ENCODE measurements at regions not wholly inside any gene's neighbourhood (a gene's known extent, or its start where the extent isn't known, plus 50 kb on each side); places are given as distances from the start of the nearest gene placed in this dataset.

DNA sequence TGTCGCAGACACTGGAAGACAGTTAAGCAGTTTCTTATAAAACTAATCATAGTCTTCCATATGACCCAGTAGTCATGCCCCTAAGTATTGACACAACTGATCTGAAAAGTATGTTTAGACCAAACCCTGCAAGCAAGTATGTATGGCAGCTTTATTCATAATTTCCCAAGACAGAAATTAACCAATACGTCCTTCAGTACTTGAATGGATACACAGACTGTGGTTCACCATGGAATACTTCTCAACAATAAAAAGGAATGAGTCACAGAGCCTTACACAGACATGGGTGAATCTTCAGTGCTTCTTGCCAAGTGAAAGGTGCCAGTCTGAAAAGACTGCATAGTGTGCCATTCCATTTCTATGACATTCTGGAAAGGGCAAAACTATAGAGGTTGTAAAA lies 50.2 kb upstream of the AKR1E2 start:
- no peak for DNase-seq

DNA sequence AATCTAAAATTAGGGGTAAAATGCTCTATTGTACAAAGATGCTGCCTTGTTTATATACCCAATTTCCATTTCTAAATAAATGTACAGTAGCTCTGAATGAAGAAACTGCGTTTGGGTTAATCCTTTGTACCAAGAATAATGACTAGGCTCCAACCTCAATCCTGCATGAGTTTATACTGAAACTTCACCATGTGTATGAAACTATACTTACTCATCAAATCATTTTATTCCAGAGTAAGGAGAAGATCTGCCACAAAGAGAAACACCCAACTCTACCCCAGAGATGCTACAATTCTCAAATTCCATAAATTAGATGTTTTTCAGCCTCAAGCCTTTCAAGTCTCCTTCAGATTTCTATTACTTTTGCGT lies 53.8 kb upstream of the AKR1E2 start:
- no peak for DNase-seq

- no peak for DNase-seq
These were observed 54.3 kb upstream of the AKR1E2 start for GRCh38 chr10:4771554-4772201.

- no peak for DNase-seq
These were observed 55.0 kb upstream of the AKR1E2 start for GRCh38 chr10:4770801-4771553.

DNA sequence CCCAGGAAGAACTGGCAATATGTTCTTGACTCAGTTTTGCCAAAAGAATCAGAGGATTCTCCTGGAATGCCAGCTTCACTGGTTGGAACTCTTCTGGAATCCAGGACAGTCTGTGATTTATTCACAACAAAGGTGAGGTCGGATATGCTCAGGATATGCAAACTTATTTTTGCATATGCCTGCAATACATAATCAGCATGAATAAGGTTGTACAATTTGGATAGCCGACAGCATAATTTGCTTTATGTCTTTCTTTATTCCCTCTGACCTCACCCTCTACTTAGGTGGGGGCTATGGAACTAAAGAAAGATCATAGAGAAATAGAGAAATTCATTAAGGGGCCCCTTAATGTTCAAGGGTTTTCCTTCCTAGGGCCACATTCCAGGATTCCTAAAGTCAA lies 57.6 kb upstream of the AKR1E2 start:
- DNase-seq: no peak

DNA sequence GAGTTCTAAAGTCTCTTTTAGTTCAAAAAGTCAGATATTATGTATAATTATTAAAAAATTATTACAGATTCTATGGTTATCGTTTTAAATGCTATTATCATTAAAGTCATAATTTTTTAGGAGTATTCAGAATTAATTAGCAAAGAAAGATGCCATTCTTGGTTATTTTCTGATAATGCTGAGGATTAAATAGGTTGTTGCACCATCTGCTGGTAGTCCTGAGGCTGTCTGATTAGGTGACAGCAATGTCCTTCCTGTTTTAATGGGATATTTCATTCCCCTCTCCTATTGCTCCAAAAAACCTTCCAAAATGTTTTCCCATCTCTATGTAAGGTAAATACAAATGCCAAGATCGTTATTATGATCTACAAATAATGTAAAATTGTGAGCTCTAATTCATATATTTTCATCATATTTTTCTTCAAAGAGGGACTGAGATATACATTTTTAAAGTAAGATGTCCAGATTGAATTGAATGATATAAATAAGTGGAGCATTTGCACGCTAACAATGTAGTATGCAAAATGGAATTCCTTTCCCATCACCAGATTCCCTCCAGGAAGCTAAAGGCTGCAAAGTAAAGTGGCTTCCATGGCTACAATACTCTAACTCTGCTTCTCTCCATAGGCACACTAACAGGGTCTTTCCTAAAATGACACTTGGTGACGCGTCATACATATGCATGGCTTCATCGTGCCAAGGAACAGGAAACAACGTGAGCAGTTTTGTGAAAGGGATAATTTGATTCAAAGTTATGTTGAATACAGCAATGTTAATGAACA lies 58.8 kb upstream of the AKR1E2 start:
- DNase-seq: peak; percentile 12

DNA sequence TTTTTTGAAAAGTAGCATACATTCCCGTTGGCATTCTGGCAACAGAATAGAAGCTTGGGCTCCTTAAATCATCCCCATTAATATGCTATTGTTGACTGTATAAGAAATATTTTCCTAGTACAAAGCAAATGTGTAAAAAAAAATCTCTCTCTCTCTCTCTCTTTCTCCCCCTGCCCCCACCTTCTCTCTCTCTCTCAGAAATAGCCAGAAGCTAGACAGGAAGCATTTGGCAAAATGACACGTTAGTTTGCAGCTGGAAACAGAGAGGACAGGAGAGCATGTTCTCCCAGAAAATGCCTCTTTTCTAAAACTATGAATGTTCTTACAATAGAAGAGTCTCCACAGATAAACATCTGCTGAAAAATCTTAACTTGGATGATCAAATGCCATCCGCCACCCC lies 59.6 kb upstream of the AKR1E2 start:
- DNase-seq: no peak

GRCh38 chr10:4765428-4765827 lies 60.6 kb upstream of the AKR1E2 start:
- no peak for DNase-seq

GRCh38 chr10:4763960-4764428 lies 62.0 kb upstream of the AKR1E2 start:
- no peak for DNase-seq

GRCh38 chr10:4763513-4763912 lies 62.5 kb upstream of the AKR1E2 start:
- no peak for DNase-seq

- DNase-seq: no peak
These were observed 67.8 kb upstream of the AKR1E2 start for GRCh38 chr10:4758256-4758655.

DNA sequence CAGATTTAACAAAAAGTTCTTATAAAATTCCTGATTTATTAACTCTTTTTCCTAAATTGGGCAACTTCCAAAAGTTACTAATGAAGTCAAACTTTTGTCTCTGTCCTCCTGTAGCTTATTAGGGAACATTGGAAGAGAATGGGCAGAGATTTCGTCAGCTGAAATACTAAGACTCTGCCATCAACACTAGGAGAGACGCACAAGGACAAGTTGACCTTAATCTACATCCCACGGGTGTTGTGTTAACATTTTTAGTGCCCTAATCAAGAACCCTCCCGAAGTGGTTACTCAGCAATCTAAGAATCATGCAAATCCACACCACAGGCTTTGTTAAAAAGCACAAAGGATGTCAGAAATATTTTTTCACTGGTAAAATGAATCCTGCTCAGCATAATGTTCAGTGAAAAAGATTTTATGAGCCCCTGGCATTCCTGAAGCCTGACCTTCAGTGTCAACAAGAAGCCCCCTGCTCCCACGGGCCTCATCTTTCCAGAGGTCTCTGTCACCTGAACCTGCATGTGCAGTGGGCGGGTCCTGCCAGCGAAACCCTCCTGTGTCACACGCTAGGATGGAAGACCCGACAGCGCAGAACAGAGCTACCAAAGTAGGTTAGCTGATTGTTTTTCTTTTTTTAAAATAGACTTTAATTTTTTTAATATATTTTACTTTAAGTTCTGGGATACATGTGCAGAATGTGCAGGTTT lies 70.6 kb upstream of the AKR1E2 start:
- DNase-seq: no peak

GRCh38 chr10:4754143-4754542 lies 71.9 kb upstream of the AKR1E2 start:
- DNase-seq: no peak

- DNase-seq: no peak
These were observed 74.8 kb upstream of the AKR1E2 start for GRCh38 chr10:4751211-4751610.

GRCh38 chr10:4749271-4749574 lies 76.8 kb upstream of the AKR1E2 start:
- DNase-seq: no peak

- no peak for DNase-seq
These were observed 77.3 kb upstream of the AKR1E2 start for GRCh38 chr10:4748491-4749270.

DNA sequence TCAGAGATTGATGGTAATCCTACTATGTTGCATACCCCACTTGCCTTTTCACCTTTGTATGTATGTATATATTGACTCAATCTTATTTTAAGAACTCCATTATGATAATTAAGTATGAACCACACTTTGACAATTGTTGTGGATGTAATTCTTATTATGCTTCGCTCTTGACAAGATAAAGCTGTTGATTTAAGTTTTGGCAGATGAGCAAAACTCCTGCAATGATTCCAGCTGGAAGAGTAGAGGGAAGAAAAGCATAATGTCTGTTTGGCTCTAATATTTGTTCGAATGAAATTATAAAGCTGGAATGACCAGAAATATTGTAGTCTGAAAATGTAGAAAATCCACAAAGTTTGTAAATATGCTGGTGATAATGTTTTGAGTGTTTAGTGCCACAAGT lies 83.8 kb upstream of the AKR1E2 start:
- no peak for DNase-seq

DNA sequence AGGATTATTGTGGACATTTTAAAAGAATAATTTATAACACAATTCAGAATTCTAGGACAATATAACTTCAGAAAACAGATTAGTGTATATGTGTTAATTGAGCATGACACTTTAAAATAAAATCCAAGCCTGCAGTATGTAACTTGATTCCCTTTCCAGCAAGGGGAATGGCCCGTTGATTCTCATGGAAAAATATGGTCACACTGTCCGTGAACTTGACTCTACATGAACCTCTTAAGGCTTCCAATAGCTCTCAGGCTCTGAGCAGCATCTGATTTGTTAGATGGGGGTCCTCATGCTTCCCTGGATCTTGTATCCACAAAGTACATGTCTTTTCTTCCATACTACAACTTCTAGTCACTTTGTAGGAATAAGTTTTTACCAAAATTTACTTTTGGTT lies 85.5 kb upstream of the AKR1E2 start:
- DNase-seq: no peak

DNA sequence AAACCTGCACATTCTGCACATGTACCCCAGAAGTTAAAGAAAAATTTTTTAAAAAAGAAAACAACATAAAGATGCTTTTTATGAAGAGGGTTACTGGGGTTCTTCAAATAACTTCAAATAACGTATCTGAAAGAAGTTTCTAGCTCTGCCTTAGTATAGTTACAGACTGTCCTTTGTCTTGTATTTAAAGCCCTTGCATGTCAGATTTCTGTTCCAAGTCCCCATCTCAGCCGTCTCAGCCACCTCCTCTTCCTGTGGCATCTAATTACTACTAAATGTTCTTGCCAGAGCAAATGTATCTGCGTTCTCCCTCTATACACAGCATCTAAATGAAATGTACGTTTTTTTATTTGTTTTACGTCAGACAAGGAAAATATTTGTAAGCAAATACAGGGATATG lies 89.4 kb upstream of the AKR1E2 start:
- DNase-seq: no peak

DNA sequence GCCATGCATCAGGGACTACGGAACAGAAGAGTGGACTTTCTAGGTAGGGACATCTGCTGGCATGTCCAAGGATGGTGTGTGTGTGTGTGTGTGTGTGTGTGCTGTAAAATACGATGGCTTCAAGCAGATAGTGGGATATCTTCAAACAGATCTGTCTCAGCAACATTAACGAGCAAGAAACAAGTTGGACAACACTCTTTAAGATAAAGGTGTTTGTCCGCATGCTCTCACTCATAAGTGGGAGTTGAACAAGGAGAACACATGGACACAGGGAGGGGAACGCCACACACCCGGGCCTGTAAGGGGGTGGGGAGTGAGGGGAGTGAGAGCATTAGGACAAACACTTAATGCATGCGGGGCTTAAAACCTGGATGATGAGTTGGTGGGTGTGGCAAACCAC lies 89.8 kb upstream of the AKR1E2 start:
- DNase-seq: no peak

DNA sequence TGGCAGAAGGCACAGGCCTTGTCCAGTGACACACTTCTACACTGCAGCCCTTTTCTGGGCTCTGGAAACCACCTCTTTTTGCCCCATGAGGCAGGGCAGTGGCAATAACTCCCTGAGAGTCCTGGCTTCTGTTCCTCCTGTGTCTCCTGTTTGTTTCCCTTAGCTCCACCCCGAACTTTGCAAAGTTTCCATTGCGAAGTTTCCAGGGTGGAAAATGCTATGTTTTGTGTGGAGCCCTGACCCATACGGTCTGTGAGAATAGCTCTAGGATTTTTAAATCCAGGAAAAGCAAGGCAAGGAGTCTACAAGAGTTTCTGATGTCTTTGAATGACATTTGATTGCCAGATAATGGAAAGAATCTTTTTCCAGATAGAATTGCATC lies 92.2 kb upstream of the AKR1E2 start:
- no peak for DNase-seq

DNA sequence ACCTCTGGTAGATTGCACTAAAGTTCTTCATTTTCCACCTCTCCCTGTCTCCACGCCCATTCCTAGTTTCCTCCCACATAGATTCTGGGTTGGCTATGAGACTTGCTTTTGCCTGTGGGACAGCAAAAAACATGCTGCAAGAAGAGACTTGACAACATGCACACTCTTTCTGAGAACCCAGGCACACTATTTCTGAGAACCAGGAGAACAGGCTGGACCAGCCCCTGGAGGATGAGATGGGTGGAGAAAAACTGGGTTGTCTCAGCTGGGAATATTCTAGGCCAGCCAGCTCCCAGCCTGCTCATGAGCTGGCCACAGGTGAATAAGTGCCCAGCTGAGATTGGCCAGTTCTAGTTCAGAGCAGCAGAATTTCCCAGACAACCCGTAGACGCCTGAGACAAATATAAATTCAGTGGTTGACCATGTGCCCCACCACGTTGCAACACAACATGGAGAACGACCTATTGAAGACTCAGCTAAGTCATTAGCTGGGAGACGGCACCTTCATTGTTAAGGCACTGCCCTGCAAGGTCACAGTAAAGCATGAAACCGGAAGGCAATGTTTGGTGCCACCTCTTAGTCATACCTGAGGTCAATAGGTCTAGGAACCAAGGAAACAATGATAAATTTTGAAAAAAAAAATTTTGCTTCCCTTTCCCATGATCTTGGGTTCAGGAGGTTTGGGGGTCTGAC lies 92.7 kb upstream of the AKR1E2 start:
- DNase-seq: no peak
